Endothelial cell of umbilical vein (primary cell): ENCODE measurements at regions not wholly inside any gene's neighbourhood (a gene's known extent, or its start where the extent isn't known, plus 50 kb on each side); places are given as distances from the start of the nearest gene placed in this dataset.

Experiments used
- BruUV-seq: library from RNA; stranded (reverse); fragments of 400-500 nt; replicated peaks from 2 replicates; lab custom pipeline; 2021; lab: Mats Ljungman, UMichigan
- CTCF ChIA-PET: fragments of 300-600, 350-600 bp; sonication (Branson Sonifier 250); formaldehyde crosslinking; loops from one replicate; lab custom pipeline; 2021; ENCODE audit warnings: antibody characterized with exemption, inconsistent platforms; lab: Charles Lee
- POLR2A ChIA-PET: fragments of 300-600, 350-600 bp; sonication (Branson Sonifier 250); formaldehyde crosslinking; loops from one replicate; lab custom pipeline; 2021; ENCODE audit warnings: antibody characterized with exemption, inconsistent platforms; lab: Charles Lee
- DNase-seq: peaks from one replicate; pipeline ENCODE4 v3.0.0-alpha.2; 2011; ENCODE audit warnings: low read depth, low spot score
- FAIRE-seq: peaks from 2 replicates; lab custom pipeline; 2011; peaks lifted over from hg19 to GRCh38; lab: Jason Lieb, UNC
- H2AFZ ChIP-seq: 2 replicates; pipeline ENCODE4 v1.6.0; 2012; ENCODE audit warnings: low read depth, low read length, control low read depth, inconsistent platforms
- H3K27ac ChIP-seq: 2 replicates; pipeline ENCODE4 v1.5.1; 2011; ENCODE audit warnings: low read depth, mild to moderate bottlenecking, control low read depth, low read length, moderate library complexity; ENCODE audit not compliant: insufficient read depth
- H3K27me3 ChIP-seq, 2 experiments: 2 replicates each; pipeline versions ENCODE4 v1.6.0 to v1.6.1; 2011; ENCODE audit warnings: low read length in 2 of 2, mixed read lengths in 1 of 2; ENCODE audit not compliant: control insufficient read depth in 2 of 2, insufficient read depth in 2 of 2
- H3K36me3 ChIP-seq, 2 experiments: 2 replicates in 1 of 2; 3 replicates in 1 of 2; pipeline ENCODE4 v1.5.1; 2011; ENCODE audit warnings: low read length in 2 of 2, mild to moderate bottlenecking in 1 of 2, moderate library complexity in 1 of 2; ENCODE audit not compliant: control insufficient read depth in 2 of 2, insufficient read depth in 2 of 2; ENCODE audit errors: extremely low read depth in 1 of 2
- H3K4me1 ChIP-seq: 3 replicates; pipeline ENCODE4 v1.5.1; 2011; ENCODE audit warnings: mild to moderate bottlenecking, low read length; ENCODE audit not compliant: control insufficient read depth, insufficient read depth; ENCODE audit errors: extremely low read depth
- H3K4me2 ChIP-seq: 2 replicates; pipeline ENCODE4 v1.6.1; 2011; ENCODE audit warnings: low read length, control low read depth, mixed read lengths; ENCODE audit not compliant: insufficient read depth
- H3K4me3 ChIP-seq, 3 experiments: fragments of 200-600 bp in 1 of 3; sonication (generic), shearing (Covaris generic) in 1 of 3; replicated peaks in 1 of 3; 2 replicates each; pipeline ENCODE4 v1.5.1; 2011 to 2016; ENCODE audit warnings: control low read depth in 3 of 3, low read length in 3 of 3, mild to moderate bottlenecking in 2 of 3, inconsistent platforms in 1 of 3, low read depth in 1 of 3, moderate library complexity in 1 of 3; ENCODE audit not compliant: insufficient read depth in 1 of 3
- H3K79me2 ChIP-seq: 2 replicates; pipeline ENCODE4 v1.6.0; 2012; ENCODE audit warnings: low read length, inconsistent platforms; ENCODE audit not compliant: control insufficient read depth, insufficient read depth
- H3K9ac ChIP-seq: replicated peaks from 2 replicates; pipeline ENCODE3; 2011; ENCODE audit warnings: low read length, control low read depth; ENCODE audit not compliant: insufficient read depth; ENCODE audit errors: extremely low read depth
- H3K9me1 ChIP-seq: replicated peaks from 3 replicates; pipeline ENCODE4 v1.6.0; 2011; ENCODE audit warnings: mild to moderate bottlenecking, low read length; ENCODE audit not compliant: control insufficient read depth, insufficient read depth; ENCODE audit errors: extremely low read depth
- H3K9me3 ChIP-seq: replicated peaks from 2 replicates; pipeline ENCODE4 v1.5.1; 2012; ENCODE audit warnings: low read length, inconsistent platforms; ENCODE audit not compliant: control insufficient read depth, insufficient read depth
- H4K20me1 ChIP-seq: replicated peaks from 2 replicates; pipeline ENCODE3; 2011; ENCODE audit warnings: mild to moderate bottlenecking, low read length; ENCODE audit not compliant: control insufficient read depth, insufficient read depth; ENCODE audit errors: extremely low read depth
- EZH2 ChIP-seq: IDR thresholded peaks from 2 replicates; pipeline ENCODE4 v1.6.1; 2012; ENCODE audit warnings: borderline replicate concordance, low read depth, mild to moderate bottlenecking, moderate library complexity, low read length, inconsistent platforms; ENCODE audit not compliant: severe bottlenecking
- FOS ChIP-seq: IDR thresholded peaks from 2 replicates; pipeline ENCODE4 v1.6.1; 2011; ENCODE audit warnings: mild to moderate bottlenecking, low read length, moderate library complexity, borderline replicate concordance; ENCODE audit not compliant: insufficient read depth
- GATA2 ChIP-seq: IDR thresholded peaks from 2 replicates; pipeline ENCODE4 v1.7.0; 2011; ENCODE audit warnings: low read depth, mild to moderate bottlenecking, moderate library complexity, mixed read lengths, low read length; ENCODE audit not compliant: insufficient read length, insufficient read depth
- JUN ChIP-seq: IDR thresholded peaks from 2 replicates; pipeline ENCODE4 v1.6.1; 2011; ENCODE audit warnings: borderline replicate concordance, low read depth; ENCODE audit not compliant: insufficient read length, insufficient read depth
- MYC ChIP-seq: IDR thresholded peaks from one replicate; pipeline ENCODE4 v1.6.1; 2011; ENCODE audit warnings: mild to moderate bottlenecking, low read depth, low read length
- POLR2A ChIP-seq: IDR thresholded peaks from 2 replicates; pipeline ENCODE4 v1.6.1; 2012; ENCODE audit warnings: low read depth, mild to moderate bottlenecking, control low read depth, low read length
- POLR2AphosphoS5 ChIP-seq: IDR thresholded peaks from 2 replicates; pipeline ENCODE4 v1.6.1; 2012; ENCODE audit warnings: low read depth, mild to moderate bottlenecking, control low read depth, low read length, moderate library complexity; ENCODE audit not compliant: insufficient read depth
- dilution Hi-C: fragments of 300-500 bp; cut with MboI; formaldehyde crosslinking; loops from one replicate; pipeline ENCODE4 v1.15.0; 2019; ENCODE audit warnings: low sequenced_read_pairs; ENCODE audit not compliant: extremely low pct_ligation_motif_present
- intact Hi-C: fragments of 100-400 bp; cut with micrococcal nuclease; formaldehyde crosslinking; loops from one replicate; pipeline ENCODE4 v1.10.0; 2022
- TF ChIP-seq, protein P1 (sequence below), 2 donors: IDR thresholded peaks; 1 replicate in 1 of 2; 2 replicates in 1 of 2; pipeline ENCODE4 v1.5.1; 2011; ENCODE audit warnings: low read length in 2 of 2, mild to moderate bottlenecking in 2 of 2, moderate library complexity in 2 of 2, control low read depth in 1 of 2, inconsistent platforms in 1 of 2, low read depth in 1 of 2; ENCODE audit not compliant: insufficient read depth in 1 of 2; ENCODE audit errors: extremely low read depth in 1 of 2
- TF ChIP-seq, protein P2 (sequence below): IDR thresholded peaks from 2 replicates; pipeline ENCODE4 v1.6.1; 2011; ENCODE audit not compliant: insufficient read depth, insufficient read length

DNA sequence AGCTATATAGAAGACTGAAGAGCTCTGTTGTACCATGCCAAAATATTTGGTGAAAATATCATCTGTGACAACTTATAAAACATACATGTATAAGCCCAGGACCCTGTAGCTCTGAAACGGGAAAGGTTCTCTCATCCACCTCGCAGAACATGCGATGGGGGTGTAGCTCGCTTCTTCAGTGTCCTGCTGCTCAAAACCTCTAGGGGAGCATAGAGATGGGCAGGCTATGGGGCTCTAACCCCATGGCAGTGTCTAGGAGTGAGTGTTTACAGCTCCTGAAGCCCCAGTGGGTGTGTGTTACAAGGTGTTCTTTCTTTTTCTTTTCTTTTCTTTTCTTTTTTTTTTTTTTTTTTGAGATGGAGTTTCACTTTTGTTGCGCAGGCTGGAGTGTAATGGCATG is 505.2 kb upstream of the SYNCRIP start:
- H3K79me2 ChIP-seq: no peaks in the 10 kb centered on the region
- BruUV-seq: no TSS peak
- no peaks in the 10 kb centered on the region for H3K27me3 ChIP-seq
- no peak overlapping the region for H3K27ac ChIP-seq
- dilution Hi-C loops: no loop called here
- no peak overlapping the region for H2AFZ ChIP-seq
- FAIRE-seq (no peak), DNase-seq (no peak)
- no peaks in the 10 kb centered on the region for H4K20me1 ChIP-seq
- POLR2A ChIA-PET: no interaction called here
- H3K9ac ChIP-seq: no peak overlapping the region
- H3K4me1 ChIP-seq: no peaks in the 10 kb centered on the region
- no peak overlapping the region for H3K4me2 ChIP-seq
- no peak overlapping the region for H3K4me3 ChIP-seq
- TF ChIP-seq JUN (no peak), FOS (no peak), POLR2AphosphoS5 (no peak), GATA2 (no peak), MYC (no peak), EZH2 (no peak), POLR2A (no peak)
- TF ChIP-seq, protein P1, sequence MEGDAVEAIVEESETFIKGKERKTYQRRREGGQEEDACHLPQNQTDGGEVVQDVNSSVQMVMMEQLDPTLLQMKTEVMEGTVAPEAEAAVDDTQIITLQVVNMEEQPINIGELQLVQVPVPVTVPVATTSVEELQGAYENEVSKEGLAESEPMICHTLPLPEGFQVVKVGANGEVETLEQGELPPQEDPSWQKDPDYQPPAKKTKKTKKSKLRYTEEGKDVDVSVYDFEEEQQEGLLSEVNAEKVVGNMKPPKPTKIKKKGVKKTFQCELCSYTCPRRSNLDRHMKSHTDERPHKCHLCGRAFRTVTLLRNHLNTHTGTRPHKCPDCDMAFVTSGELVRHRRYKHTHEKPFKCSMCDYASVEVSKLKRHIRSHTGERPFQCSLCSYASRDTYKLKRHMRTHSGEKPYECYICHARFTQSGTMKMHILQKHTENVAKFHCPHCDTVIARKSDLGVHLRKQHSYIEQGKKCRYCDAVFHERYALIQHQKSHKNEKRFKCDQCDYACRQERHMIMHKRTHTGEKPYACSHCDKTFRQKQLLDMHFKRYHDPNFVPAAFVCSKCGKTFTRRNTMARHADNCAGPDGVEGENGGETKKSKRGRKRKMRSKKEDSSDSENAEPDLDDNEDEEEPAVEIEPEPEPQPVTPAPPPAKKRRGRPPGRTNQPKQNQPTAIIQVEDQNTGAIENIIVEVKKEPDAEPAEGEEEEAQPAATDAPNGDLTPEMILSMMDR (IDR thresholded peaks at IDR 0.05; ENCODE audit: extremely low read depth in 1 of 2, insufficient read depth in 1 of 2, low read depth in 1 of 2, low read length in 2 of 2): no peak
- TF ChIP-seq, protein P2, sequence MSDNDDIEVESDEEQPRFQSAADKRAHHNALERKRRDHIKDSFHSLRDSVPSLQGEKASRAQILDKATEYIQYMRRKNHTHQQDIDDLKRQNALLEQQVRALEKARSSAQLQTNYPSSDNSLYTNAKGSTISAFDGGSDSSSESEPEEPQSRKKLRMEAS: no peak
- no peaks in the 10 kb centered on the region for H3K36me3 ChIP-seq
- no peaks in the 10 kb centered on the region for H3K9me1 ChIP-seq
- intact Hi-C loops: no loop called here
- CTCF ChIA-PET: no interaction called here
- H3K9me3 ChIP-seq: no peaks in the 10 kb centered on the region
